Superior temporal gyrus (tissue), 1 donor: ENCODE measurements at regions not wholly inside any gene's neighbourhood (a gene's known extent, or its start where the extent isn't known, plus 50 kb on each side); places are given as distances from the start of the nearest gene placed in this dataset.
A peak's percentile ranks its signal among the peaks of the same experiment; 100 is the strongest.

Experiments
- DNase-seq: peaks from one replicate; pipeline ENCODE4 v3.0.0-alpha.2; 2016; ENCODE audit errors: extremely low spot score

DNA sequence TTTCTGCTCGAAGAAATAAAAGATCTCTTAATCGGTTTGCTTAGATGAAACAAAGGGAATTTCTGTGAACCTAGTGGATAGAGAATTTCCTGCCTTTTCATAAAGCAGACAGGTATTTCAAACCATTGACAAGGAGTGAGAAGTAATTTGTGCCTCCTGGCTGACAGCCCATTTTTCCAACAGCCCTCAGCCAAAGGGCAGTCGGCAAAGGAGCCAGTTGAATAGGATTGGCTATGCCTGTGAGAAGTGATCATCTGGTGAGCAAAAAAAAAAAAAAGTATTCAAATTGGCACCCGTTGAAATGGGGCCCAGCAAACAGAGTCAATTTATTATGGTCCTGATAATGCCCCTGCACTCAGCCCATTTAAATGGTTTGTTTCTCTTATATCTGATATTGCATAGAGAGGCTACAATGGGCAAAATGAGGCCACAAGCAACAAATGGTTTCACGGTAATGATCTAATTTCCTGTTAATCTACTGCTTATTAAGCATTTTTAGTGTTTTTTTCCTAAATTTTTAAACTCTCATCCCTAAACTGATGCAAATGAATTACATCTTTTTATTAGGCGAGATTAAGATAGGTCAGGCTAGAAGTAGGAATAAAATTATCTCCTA, 477.5 kb downstream of the NUF2 start:
- no peak for DNase-seq

DNA sequence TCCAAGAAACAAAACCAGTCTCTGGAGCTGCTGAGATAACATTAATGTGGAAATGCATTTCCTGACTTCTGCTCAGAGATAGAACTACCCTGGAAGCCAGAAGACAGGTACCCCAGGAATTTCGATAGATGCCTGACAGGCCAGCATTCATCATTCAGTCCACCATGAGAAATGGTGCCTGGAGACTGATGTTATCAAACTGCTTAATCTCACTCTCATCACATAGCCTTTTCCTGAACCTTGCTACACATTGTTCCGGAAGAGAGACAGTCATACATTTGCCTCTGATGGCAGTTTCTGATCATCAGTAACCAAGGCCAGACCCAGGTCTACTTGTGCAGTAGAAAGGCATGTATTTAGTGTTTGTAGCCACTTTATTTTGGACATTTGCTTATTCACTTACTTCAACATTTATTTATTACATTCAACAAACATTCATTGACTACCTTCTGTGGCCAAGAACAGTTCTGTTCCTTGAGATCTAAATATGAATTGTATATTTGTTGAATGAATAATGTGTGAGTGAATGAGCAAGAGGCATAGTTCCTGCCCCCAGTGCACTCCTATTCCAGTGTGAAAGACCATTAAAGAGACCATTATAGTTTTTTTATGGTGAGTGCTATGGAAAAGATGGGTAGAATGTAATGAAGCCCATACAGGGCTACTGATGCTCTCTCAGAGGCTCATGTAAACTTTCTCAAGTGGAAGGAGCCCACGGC, 485.7 kb downstream of the NUF2 start:
- no peak for DNase-seq

GRCh38 chr1:163813251-163813650, 491.5 kb downstream of the NUF2 start:
- DNase-seq, result no peak

- DNase-seq, result no peak
Observed at GRCh38 chr1:163820226-163820625, 498.5 kb downstream of the NUF2 start.

DNA sequence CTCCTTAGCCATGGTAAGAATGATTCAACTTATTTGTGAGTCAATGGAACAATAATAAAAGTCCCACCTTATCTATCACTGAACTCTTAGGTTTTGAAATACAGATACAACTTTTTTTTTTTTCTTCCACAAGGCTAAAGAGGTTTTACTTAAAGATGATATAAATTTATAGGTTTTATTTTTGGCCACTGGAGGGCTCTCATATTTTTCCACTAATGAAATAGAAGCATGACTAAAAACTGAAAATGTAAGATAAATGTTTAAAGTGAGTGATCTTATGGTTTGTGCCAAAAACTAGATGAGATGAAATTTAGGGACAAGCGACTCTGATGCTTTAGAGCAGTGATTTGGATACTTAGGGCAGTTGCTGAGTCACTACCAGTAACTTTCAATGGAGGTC, 499.0 kb downstream of the NUF2 start:
- peak; percentile 43 for DNase-seq

DNA sequence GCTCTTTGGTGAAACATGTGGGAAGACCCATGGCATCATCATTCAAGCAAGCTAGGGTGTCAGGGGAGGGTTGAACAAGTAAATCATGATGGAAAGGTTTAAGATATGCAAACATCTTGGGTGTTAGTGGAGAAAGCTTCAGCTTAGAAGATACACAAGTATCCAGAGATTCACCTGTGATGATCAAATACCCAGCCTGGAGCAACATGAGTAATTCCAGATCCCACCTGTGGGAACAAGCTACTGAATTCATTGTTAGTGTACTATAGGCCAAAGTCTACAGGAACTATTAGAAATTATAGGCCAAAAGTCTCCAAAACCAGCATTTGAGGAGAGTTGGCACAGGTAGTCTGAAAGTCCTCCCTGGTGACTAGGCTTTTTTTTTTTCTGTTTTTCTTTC, 499.9 kb downstream of the NUF2 start:
- no peak for DNase-seq

DNA sequence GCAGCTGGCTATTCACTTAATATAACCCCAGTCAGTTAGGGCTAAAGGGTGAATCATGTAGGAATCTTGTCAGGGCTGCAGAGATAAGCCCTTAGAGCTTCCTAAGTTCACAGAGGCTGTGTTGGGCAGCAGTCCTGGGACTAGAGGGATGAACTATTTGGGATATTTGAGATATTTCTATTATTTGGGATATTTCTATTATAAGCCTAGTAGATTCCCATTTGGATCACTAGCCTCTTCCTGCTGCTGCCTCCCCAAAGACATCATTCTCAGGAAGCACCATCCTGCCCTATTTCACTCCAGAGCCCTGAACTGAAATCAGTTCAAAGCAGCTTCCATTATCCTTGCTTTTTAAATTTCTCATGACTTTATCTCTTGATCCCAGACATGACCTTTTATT, 501.3 kb downstream of the NUF2 start:
- DNase-seq, result no peak

- no peak for DNase-seq
Observed at GRCh38 chr1:163824006-163824405, 502.3 kb downstream of the NUF2 start.

DNA sequence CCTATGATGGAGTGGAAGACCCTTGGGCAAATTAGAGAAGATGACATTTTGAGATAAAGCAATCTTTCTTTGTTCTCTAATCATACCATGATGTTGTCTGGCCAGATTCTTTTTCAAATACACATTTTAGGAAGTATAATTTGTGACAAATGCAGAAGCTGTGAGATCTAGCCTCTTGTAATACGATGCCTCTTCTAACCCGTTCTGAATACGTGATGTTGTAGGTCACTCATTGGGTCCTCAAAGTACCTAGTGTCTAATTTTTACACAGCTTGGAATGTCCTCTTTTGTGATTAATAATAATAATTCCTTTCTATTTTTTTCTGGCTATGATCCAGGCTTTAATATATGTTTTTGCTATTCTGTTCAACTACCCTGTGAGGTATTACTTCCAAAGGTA, 502.7 kb downstream of the NUF2 start:
- no peak for DNase-seq

DNA sequence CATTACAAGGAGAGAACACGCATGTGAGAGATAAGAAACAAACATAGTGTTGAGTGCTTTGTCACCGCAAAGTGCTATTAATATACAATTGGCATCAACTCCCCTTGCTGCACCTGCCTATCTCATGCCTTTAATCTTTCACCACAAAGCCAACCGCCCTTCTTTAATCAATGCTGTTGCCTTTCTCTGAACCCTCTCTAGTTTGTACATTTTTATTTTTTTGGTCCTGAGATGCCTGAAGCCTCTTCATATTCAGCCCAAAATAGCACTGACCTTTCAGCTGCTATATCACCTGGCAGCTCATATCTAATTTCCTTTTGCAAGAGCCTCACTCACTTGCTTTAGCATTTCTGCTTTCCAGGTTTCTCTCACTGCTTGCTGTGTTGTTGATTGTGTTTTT, 504.7 kb downstream of the NUF2 start:
- no peak for DNase-seq

- no peak for DNase-seq
Observed at GRCh38 chr1:163834778-163835177, 513.0 kb downstream of the NUF2 start.

GRCh38 chr1:163836481-163836880, 514.7 kb downstream of the NUF2 start:
- no peak for DNase-seq

DNA sequence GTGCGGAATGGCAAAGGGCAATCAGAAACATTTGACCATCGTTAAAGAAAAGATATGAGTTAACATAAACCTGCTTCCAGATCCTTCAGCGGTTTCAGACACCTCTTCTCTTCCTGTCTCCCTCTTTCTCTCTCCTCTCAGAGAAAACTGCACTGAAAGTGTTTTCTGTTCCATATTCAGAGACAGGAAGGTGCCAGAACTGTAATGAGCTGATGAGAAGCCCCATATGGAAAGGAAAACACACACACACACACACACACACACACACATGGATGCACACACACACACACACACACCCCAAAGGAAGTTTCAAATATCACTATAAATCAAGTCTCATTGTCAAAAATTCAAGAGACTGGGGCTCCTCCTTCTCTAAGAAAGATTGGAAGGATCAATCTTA, 515.5 kb downstream of the NUF2 start:
- DNase-seq, result no peak

DNA sequence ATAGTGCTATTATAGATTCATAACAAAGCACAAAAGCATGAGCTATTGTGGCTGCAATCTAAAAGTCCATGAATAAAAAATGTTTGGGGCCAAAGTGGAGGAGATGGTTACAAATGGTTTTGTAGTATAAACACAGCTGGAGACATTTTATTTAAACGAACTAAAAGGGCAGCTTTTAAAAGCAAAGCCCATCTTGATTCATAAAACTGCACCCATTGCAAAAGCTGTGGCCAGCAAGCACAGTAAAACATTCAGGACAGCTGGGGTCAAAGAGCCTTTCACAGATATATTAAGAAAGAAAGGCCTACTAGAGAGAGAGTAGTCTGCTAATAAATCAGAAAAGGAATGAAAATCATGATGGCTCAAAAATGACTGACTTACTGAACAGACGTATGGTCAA, 520.8 kb downstream of the NUF2 start:
- DNase-seq, result no peak

- DNase-seq, result no peak
Observed at GRCh38 chr1:163844459-163844858, 522.7 kb downstream of the NUF2 start.

GRCh38 chr1:163845279-163845678, 523.5 kb downstream of the NUF2 start:
- DNase-seq, result no peak

DNA sequence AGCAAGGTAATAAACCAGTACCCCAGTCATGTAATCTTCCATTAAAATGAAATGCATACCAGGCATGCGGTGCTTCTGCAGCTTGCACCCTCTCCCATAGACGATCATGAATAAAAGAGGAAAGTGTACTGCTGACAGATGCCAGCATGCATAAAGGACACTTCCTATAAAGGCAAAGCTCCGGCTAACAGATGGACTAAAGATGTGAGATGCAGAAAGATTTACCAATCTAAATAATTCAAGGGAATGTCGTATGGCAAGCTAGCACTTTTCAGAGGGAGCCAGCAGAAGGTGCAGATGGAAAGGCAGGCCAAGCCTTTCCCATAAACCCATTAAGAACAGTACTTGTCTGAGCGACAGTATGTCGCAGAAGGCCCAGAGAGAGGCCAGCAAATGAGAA, 542.0 kb downstream of the NUF2 start:
- no peak for DNase-seq

- no peak for DNase-seq
Observed at GRCh38 chr1:163864207-163864606, 542.5 kb downstream of the NUF2 start.

GRCh38 chr1:163866564-163866963, 544.8 kb downstream of the NUF2 start:
- no peak for DNase-seq

DNA sequence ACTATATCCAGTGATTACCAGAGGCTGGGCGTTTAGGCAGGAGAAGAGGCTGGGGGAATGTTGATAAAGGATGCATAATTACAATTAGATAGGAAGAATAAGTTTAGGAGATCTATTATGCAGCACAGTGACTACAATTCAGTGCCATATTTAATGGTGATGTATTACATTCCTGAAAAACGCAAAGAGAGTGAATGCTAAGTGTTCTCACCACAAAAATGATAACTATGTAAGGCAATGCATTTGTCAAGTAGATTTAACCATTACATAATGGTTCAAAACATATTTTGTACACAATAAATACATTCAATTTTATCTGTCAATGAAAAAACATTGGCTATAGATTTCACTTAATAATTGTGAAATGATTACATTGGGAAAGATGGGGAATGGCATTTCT, 548.9 kb downstream of the NUF2 start:
- DNase-seq, result no peak

DNA sequence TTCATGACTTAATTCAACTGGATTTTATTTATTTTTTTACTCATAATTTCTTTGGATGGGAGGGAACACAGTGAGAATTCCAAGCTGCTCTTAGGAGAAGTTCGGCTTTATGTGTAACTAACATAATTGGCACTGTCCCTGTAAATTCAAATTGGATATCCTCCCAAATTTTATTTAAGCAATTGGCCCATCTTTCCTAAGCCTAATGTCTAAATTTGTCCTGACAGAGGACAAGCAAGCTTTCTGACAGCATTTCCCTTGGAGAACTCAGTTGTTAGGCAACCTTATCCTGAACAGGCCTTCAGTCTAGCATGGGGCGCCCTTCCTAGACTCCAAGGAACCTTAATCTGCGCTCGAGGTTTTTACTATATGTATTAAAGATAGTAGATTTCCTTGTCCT, 550.3 kb downstream of the NUF2 start:
- no peak for DNase-seq

DNA sequence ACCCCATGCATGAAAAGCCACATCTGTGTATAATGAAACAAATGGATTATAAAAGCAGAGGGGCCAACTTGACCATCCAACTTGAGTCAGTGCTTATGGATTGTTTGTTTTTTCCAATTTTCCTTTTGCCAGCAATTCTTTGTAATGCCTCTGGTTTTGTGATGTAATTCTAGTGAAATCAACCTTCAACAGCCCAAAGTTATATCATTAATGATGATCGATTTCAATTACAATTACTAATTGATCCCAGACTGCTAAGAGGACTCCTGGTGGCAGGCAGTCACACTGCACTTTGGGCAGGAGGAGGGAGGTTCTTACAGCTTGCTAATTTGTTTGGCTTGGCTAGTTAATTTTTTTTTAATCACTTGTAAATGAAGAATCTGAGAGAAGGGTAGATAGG, 552.3 kb downstream of the NUF2 start:
- no peak for DNase-seq

DNA sequence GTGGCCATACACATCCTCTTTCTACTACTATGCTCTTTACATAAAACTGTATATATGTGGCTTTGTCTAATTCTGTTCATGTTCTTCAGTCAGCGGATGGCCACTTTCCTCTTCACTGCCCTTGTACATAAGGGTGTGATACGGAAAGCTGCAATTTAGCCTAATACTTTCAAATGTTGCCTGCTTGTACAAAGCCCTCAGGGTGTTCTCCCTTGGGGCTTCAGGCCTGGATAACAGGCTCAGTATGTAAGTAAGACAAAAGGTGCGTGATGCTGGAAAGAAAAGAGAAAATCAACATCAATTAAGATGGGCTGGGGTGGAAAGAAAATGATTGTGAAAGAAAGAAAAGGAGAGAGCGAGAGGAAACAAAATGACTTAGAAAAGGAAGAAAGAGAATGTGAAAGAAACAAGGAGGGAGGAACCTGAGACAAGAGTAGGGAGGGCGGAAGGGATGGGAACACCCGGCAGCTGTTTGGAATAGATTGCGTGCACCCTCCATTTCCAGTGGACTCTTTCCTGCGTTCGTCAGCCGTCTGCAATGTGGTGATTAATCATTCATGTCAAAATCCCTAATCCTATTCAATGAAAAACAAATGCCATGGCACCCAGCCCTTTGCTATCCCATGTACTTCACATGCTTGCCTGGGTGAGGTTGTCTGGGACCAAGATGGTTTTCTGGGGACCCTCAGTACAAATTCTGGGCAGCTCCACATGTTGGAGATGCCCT, 553.6 kb downstream of the NUF2 start:
- DNase-seq, result no peak
